Chondrocyte (in vitro differentiated cells): ENCODE measurements at regions not wholly inside any gene's neighbourhood (a gene's known extent, or its start where the extent isn't known, plus 50 kb on each side); places are given as distances from the start of the nearest gene placed in this dataset.
"Not testable (repeated sequence)": the region's sequence is repeated elsewhere in the genome, so short reads cannot be mapped to it uniquely, and the experiment has no call there.

ENCODE experiments used
- DNase-seq: peaks from one replicate; pipeline ENCODE4 v3.0.0; 2021; ENCODE audit warnings: mixed read lengths, low spot score
- H3K27ac Mint-ChIP-seq: one replicate; pipeline ENCODE4 v1.8.0; 2021; ENCODE audit warnings: mild to moderate bottlenecking, moderate library complexity, mixed read lengths; ENCODE audit not compliant: unreplicated experiment
- H3K27me3 Mint-ChIP-seq: 2 replicates; pipeline ENCODE4 v1.8.0; 2021; ENCODE audit warnings: low read depth, mixed read lengths
- H3K36me3 Mint-ChIP-seq: 2 replicates; pipeline ENCODE4 v1.8.0; 2021; ENCODE audit warnings: low read depth, mixed read lengths
- H3K4me1 Mint-ChIP-seq: 2 replicates; pipeline ENCODE4 v1.8.0; 2021; ENCODE audit warnings: low read depth, mild to moderate bottlenecking, mixed read lengths
- H3K4me3 Mint-ChIP-seq: one replicate; pipeline ENCODE4 v1.8.0; 2021; ENCODE audit warnings: mild to moderate bottlenecking, moderate library complexity, mixed read lengths; ENCODE audit not compliant: unreplicated experiment
- H3K9me3 Mint-ChIP-seq: 2 replicates; pipeline ENCODE4 v1.8.0; 2021; ENCODE audit warnings: low read depth, mixed read lengths
- CTCF ChIP-seq: fragments of 200-600 bp; sonication (generic); IDR thresholded peaks from 2 replicates; pipeline ENCODE4 v1.5.0; 2021; ENCODE audit warnings: antibody characterized with exemption, mild to moderate bottlenecking, moderate library complexity

- peaks cover 60% of the 10 kb centered on the region for H3K4me1 Mint-ChIP-seq
- H3K27ac Mint-ChIP-seq: no peak overlapping the region
- no peaks in the 10 kb centered on the region for H3K27me3 Mint-ChIP-seq
- H3K9me3 Mint-ChIP-seq: no peaks in the 10 kb centered on the region
- TF ChIP-seq CTCF: no peak
- H3K36me3 Mint-ChIP-seq: no peaks in the 10 kb centered on the region
- no peak overlapping the region for H3K4me3 Mint-ChIP-seq
- DNase-seq: no peak
Measured at GRCh38 chr9:75454891-75455290, 366.6 kb downstream of the OSTF1 start.

DNA sequence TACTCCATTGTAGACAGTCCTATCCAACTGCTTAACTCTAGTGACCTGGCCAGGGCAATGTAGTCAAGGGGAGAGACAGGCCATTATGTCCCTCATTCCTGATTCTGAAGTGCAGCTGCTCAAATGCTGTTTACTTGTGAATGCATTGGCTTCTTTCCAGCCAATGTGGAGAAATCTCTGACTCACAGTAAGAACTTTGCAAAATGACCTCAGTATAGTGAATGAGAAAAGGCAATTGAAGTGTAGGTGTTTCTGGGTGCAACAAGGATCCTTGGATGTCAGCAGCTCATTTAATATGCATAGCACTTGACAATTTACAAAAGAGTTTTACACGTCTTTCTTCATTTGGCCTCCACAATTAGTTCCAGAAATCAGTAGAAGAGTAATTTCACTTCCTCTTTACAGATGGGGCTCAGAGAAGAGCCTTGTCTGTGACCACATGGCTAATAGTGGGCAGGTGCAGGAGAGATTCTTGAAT, 367.2 kb downstream of the OSTF1 start:
- Mint-ChIP-seq H3K9me3 (no peaks in the 10 kb centered on the region), H3K27me3 (no peaks in the 10 kb centered on the region), H3K36me3 (no peaks in the 10 kb centered on the region), H3K4me3 (no peak overlapping the region), H3K27ac (no peak overlapping the region), H3K4me1 (peaks cover 60% of the 10 kb centered on the region)
- no peak for TF ChIP-seq CTCF
- DNase-seq: no peak

DNA sequence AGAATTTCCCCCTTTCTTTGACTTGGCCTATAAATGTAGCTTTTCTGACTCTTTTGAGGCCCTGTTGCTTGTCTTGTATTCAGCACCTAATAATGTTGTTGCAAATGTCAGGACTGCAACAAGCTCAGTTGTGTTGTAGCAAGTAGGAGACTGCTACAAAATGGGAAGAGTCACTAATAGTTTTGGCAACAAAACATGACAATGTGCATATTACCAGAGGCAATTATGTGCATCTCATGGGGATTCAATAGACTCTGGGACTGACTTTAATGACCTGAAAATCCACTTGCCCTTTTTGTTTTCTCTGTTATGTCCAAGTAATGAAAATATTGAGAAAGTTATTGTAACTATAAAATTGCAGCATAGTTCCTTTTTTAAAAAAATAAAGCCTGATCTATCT, 368.4 kb downstream of the OSTF1 start:
- no peak for DNase-seq
- H3K9me3 Mint-ChIP-seq: no peaks in the 10 kb centered on the region
- TF ChIP-seq CTCF: no peak
- H3K4me1 Mint-ChIP-seq: peaks cover 60% of the 10 kb centered on the region
- no peaks in the 10 kb centered on the region for H3K27me3 Mint-ChIP-seq
- H3K4me3 Mint-ChIP-seq: no peak overlapping the region
- no peaks in the 10 kb centered on the region for H3K36me3 Mint-ChIP-seq
- H3K27ac Mint-ChIP-seq: no peak overlapping the region

- no peak for TF ChIP-seq CTCF
- no peak for DNase-seq
- no peak overlapping the region for H3K4me3 Mint-ChIP-seq
- H3K27ac Mint-ChIP-seq: no peak overlapping the region
- H3K27me3 Mint-ChIP-seq: no peaks in the 10 kb centered on the region
- no peaks in the 10 kb centered on the region for H3K9me3 Mint-ChIP-seq
- no peaks in the 10 kb centered on the region for H3K36me3 Mint-ChIP-seq
- H3K4me1 Mint-ChIP-seq: peaks cover 58% of the 10 kb centered on the region
Measured at GRCh38 chr9:75457474-75458011, 369.2 kb downstream of the OSTF1 start.

DNA sequence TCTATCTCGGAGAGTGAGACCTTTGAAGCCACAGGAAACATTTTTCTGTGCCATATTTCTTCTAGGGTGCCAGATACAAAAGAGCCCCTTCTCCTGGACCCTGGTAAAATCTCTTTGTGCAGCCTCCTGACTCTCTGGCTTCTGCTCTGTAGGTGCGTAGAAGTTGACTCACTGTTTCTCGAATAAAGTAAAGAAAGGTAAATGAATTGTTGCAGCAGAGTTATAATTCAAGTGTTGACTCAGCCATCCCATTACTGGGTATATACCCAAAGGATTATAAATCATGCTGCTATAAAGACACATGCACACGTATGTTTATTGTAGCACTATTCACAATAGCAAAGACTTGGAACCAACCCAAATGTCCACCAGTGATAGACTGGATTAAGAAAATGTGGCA, 371.0 kb downstream of the OSTF1 start:
- not testable (repeated sequence) for H3K9me3 Mint-ChIP-seq, H3K36me3 Mint-ChIP-seq, H3K27ac Mint-ChIP-seq, H3K27me3 Mint-ChIP-seq, DNase-seq, H3K4me3 Mint-ChIP-seq
- peaks cover 64% of the 10 kb centered on the region for H3K4me1 Mint-ChIP-seq

DNA sequence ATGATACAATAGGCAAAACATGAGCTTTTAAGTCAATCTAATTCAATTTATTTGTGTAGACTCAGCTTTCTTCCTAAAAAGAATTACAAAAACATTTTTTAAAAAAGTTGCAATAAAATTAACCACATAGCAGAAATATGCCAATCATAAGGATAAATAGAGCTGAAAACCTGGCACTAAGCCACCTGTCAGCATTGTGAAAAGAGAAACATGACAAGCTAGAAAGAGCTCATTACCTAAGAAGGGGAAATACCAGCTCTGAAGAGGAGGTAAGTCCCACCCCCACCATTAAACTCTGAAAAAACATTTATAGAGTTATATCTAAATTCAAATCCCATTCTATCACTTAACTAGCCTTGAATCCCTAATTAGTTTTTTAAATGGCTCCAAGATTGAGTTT, 372.9 kb downstream of the OSTF1 start:
- no peaks in the 10 kb centered on the region for H3K27me3 Mint-ChIP-seq
- H3K27ac Mint-ChIP-seq: no peak overlapping the region
- no peak for TF ChIP-seq CTCF
- H3K36me3 Mint-ChIP-seq: no peaks in the 10 kb centered on the region
- H3K4me3 Mint-ChIP-seq: no peak overlapping the region
- peaks cover 60% of the 10 kb centered on the region for H3K4me1 Mint-ChIP-seq
- no peak for DNase-seq
- no peaks in the 10 kb centered on the region for H3K9me3 Mint-ChIP-seq
